NCI-H82 treated with DMSO at 0.1 percent for 48 hours (cell line): ENCODE measurements at regions not wholly inside any gene's neighbourhood (a gene's known extent, or its start where the extent isn't known, plus 50 kb on each side); places are given as distances from the start of the nearest gene placed in this dataset.

Experiments used
- DNase-seq: peaks from one replicate; lab custom pipeline; 2025; ENCODE audit not compliant: unreplicated experiment; lab: John Stamatoyannopoulos, UW

GRCh38 chr4:182144626-182145333 is 98.4 kb upstream of the TENM3 start:
- DNase-seq, result no peak

- no peak for DNase-seq
Observed at GRCh38 chr4:182145334-182145905, 97.8 kb upstream of the TENM3 start.

- DNase-seq, result no peak
Observed at GRCh38 chr4:182147391-182147790, 95.8 kb upstream of the TENM3 start.

GRCh38 chr4:182150645-182151044 is 92.6 kb upstream of the TENM3 start:
- DNase-seq, result no peak

GRCh38 chr4:182155806-182156205 is 87.4 kb upstream of the TENM3 start:
- DNase-seq, result no peak

- no peak for DNase-seq
Observed at GRCh38 chr4:182163180-182163579, 80.0 kb upstream of the TENM3 start.

GRCh38 chr4:182169572-182169971 is 73.6 kb upstream of the TENM3 start:
- DNase-seq, result no peak

GRCh38 chr4:182169987-182170386 is 73.2 kb upstream of the TENM3 start:
- no peak for DNase-seq

- DNase-seq, result no peak
Observed at GRCh38 chr4:182170417-182170935, 72.7 kb upstream of the TENM3 start.

GRCh38 chr4:182174979-182175378 is 68.2 kb upstream of the TENM3 start:
- DNase-seq, result no peak

- DNase-seq, result no peak
Observed at GRCh38 chr4:182175788-182176519, 67.2 kb upstream of the TENM3 start.

GRCh38 chr4:182177166-182177565 is 66.0 kb upstream of the TENM3 start:
- DNase-seq, result no peak

- DNase-seq, result no peak
Observed at GRCh38 chr4:182179105-182179504, 64.1 kb upstream of the TENM3 start.

- no peak for DNase-seq
Observed at GRCh38 chr4:182179751-182180150, 63.5 kb upstream of the TENM3 start.

GRCh38 chr4:182185491-182185890 is 57.7 kb upstream of the TENM3 start:
- no peak for DNase-seq

- DNase-seq, result no peak
Observed at GRCh38 chr4:182187674-182188073, 55.5 kb upstream of the TENM3 start.

- DNase-seq, result no peak
Observed at GRCh38 chr4:182188622-182189021, 54.6 kb upstream of the TENM3 start.

GRCh38 chr4:182189103-182189878 is 53.9 kb upstream of the TENM3 start:
- no peak for DNase-seq

GRCh38 chr4:182190306-182190705 is 52.9 kb upstream of the TENM3 start:
- DNase-seq, result no peak

- DNase-seq, result no peak
Observed at GRCh38 chr4:182192511-182193181, 50.6 kb upstream of the TENM3 start.

GRCh38 chr4:182193311-182193710 is 49.9 kb upstream of the TENM3 start:
- no peak for DNase-seq
